ENCODE measurements at regions not wholly inside any gene's neighbourhood (a gene's known extent, or its start where the extent isn't known, plus 50 kb on each side); places are given as distances from the start of the nearest gene placed in this dataset.

- no peaks in the 10 kb centered on the region for H3K4me1 Mint-ChIP-seq (ENCODE audit: low read depth)
- H3K9me3 Mint-ChIP-seq (ENCODE audit: low read depth), result no peaks in the 10 kb centered on the region
- DNase-seq (ENCODE audit: low spot score, unreplicated experiment), result no peak
- no peaks in the 10 kb centered on the region for H3K27me3 Mint-ChIP-seq
- no peak overlapping the region for H3K27ac Mint-ChIP-seq
- TF ChIP-seq CTCF (IDR thresholded peaks at IDR 0.05; ENCODE audit: unreplicated experiment), result no peak
- no peak overlapping the region for H3K4me3 Mint-ChIP-seq (ENCODE audit: low read depth)
- no peaks in the 10 kb centered on the region for H3K36me3 Mint-ChIP-seq (ENCODE audit: insufficient read depth)
These were observed 111.5 kb upstream of the HTR2A start for GRCh38 chr13:47008318-47008717.

GRCh38 chr13:47005756-47006414, 109.0 kb upstream of the HTR2A start:
- Mint-ChIP-seq H3K4me1 (ENCODE audit: low read depth) (no peaks in the 10 kb centered on the region), H3K4me3 (ENCODE audit: low read depth) (no peak overlapping the region), H3K36me3 (ENCODE audit: insufficient read depth) (no peaks in the 10 kb centered on the region), H3K9me3 (ENCODE audit: low read depth) (no peaks in the 10 kb centered on the region), H3K27ac (no peak overlapping the region), H3K27me3 (peaks cover 4% of the 10 kb centered on the region)
- DNase-seq (ENCODE audit: low spot score, unreplicated experiment), result no peak
- no peak for TF ChIP-seq CTCF (IDR thresholded peaks at IDR 0.05; ENCODE audit: unreplicated experiment)

GRCh38 chr13:47004540-47004939, 107.7 kb upstream of the HTR2A start:
- Mint-ChIP-seq H3K4me1 (ENCODE audit: low read depth) (no peaks in the 10 kb centered on the region), H3K36me3 (ENCODE audit: insufficient read depth) (no peaks in the 10 kb centered on the region), H3K9me3 (ENCODE audit: low read depth) (no peaks in the 10 kb centered on the region), H3K4me3 (ENCODE audit: low read depth) (no peak overlapping the region), H3K27ac (no peak overlapping the region), H3K27me3 (peaks cover 4% of the 10 kb centered on the region)
- TF ChIP-seq CTCF (IDR thresholded peaks at IDR 0.05; ENCODE audit: unreplicated experiment), result no peak
- DNase-seq (ENCODE audit: low spot score, unreplicated experiment), result no peak

- Mint-ChIP-seq H3K36me3 (ENCODE audit: insufficient read depth) (no peaks in the 10 kb centered on the region), H3K4me1 (ENCODE audit: low read depth) (no peaks in the 10 kb centered on the region), H3K27ac (no peak overlapping the region), H3K9me3 (ENCODE audit: low read depth) (no peaks in the 10 kb centered on the region), H3K27me3 (peaks cover 4% of the 10 kb centered on the region), H3K4me3 (ENCODE audit: low read depth) (no peak overlapping the region)
- no peak for TF ChIP-seq CTCF (IDR thresholded peaks at IDR 0.05; ENCODE audit: unreplicated experiment)
- no peak for DNase-seq (ENCODE audit: low spot score, unreplicated experiment)
These were observed 107.2 kb upstream of the HTR2A start for GRCh38 chr13:47004027-47004426.

- no peak overlapping the region for H3K4me3 Mint-ChIP-seq (ENCODE audit: low read depth)
- H3K36me3 Mint-ChIP-seq (ENCODE audit: insufficient read depth), result no peaks in the 10 kb centered on the region
- no peaks in the 10 kb centered on the region for H3K4me1 Mint-ChIP-seq (ENCODE audit: low read depth)
- no peak overlapping the region for H3K27ac Mint-ChIP-seq
- peaks cover 7% of the 10 kb centered on the region for H3K27me3 Mint-ChIP-seq
- no peaks in the 10 kb centered on the region for H3K9me3 Mint-ChIP-seq (ENCODE audit: low read depth)
- no peak for DNase-seq (ENCODE audit: low spot score, unreplicated experiment)
- TF ChIP-seq CTCF (IDR thresholded peaks at IDR 0.05; ENCODE audit: unreplicated experiment), result no peak
These were observed 103.3 kb upstream of the HTR2A start for GRCh38 chr13:47000165-47000564.
